Progenitor cell of endocrine pancreas (in vitro differentiated cells): ENCODE measurements at regions not wholly inside any gene's neighbourhood (a gene's known extent, or its start where the extent isn't known, plus 50 kb on each side); places are given as distances from the start of the nearest gene placed in this dataset.
"Not testable (repeated sequence)": the region's sequence is repeated elsewhere in the genome, so short reads cannot be mapped to it uniquely, and the experiment has no call there.

Experiments
- DNase-seq: peaks from one replicate; pipeline ENCODE4 v3.0.0; 2021; ENCODE audit warnings: low spot score; ENCODE audit not compliant: unreplicated experiment
- H3K27ac Mint-ChIP-seq: 2 replicates; pipeline ENCODE4 v1.8.0; 2021; ENCODE audit warnings: mild to moderate bottlenecking, moderate library complexity, mixed read lengths
- H3K27me3 Mint-ChIP-seq: 2 replicates; pipeline ENCODE4 v1.8.0; 2021; ENCODE audit warnings: mixed read lengths
- H3K36me3 Mint-ChIP-seq: 2 replicates; pipeline ENCODE4 v1.8.0; 2022; ENCODE audit warnings: mixed read lengths; ENCODE audit not compliant: insufficient read depth
- H3K4me1 Mint-ChIP-seq: 2 replicates; pipeline ENCODE4 v1.8.0; 2021; ENCODE audit warnings: low read depth, mixed read lengths
- H3K4me3 Mint-ChIP-seq: 2 replicates; pipeline ENCODE4 v1.8.0; 2021; ENCODE audit warnings: low read depth, mild to moderate bottlenecking, moderate library complexity, mixed read lengths
- H3K9me3 Mint-ChIP-seq: 2 replicates; pipeline ENCODE4 v1.8.0; 2021; ENCODE audit warnings: low read depth, mixed read lengths
- CTCF ChIP-seq: fragments of 200-600 bp; sonication (generic); IDR thresholded peaks from one replicate; pipeline ENCODE4 v1.5.0; 2021; ENCODE audit warnings: antibody characterized with exemption, mild to moderate bottlenecking; ENCODE audit not compliant: unreplicated experiment

GRCh38 chr10:130970341-130971122, 341.0 kb downstream of the TCERG1L start:
- Mint-ChIP-seq H3K36me3 (no peaks in the 10 kb centered on the region), H3K27ac (no peak overlapping the region), H3K4me1 (no peaks in the 10 kb centered on the region), H3K4me3 (no peak overlapping the region), H3K9me3 (peaks cover 1% of the 10 kb centered on the region), H3K27me3 (peaks cover 14% of the 10 kb centered on the region)
- no peak for TF ChIP-seq CTCF
- DNase-seq = no peak

GRCh38 chr10:130971123-130971435, 340.4 kb downstream of the TCERG1L start:
- Mint-ChIP-seq H3K4me3 (no peak overlapping the region), H3K36me3 (no peaks in the 10 kb centered on the region), H3K4me1 (no peaks in the 10 kb centered on the region), H3K9me3 (peaks cover 7% of the 10 kb centered on the region), H3K27ac (no peak overlapping the region), H3K27me3 (peaks cover 14% of the 10 kb centered on the region)
- DNase-seq = no peak
- TF ChIP-seq CTCF = no peak

GRCh38 chr10:130973127-130973839, 338.2 kb downstream of the TCERG1L start:
- no peak for DNase-seq
- Mint-ChIP-seq H3K27me3 (no peaks in the 10 kb centered on the region), H3K4me1 (no peaks in the 10 kb centered on the region), H3K36me3 (no peaks in the 10 kb centered on the region), H3K27ac (no peak overlapping the region), H3K9me3 (peaks cover 7% of the 10 kb centered on the region), H3K4me3 (no peak overlapping the region)
- TF ChIP-seq CTCF = no peak

GRCh38 chr10:130974166-130974565, 337.4 kb downstream of the TCERG1L start:
- Mint-ChIP-seq H3K4me1 (no peaks in the 10 kb centered on the region), H3K36me3 (no peaks in the 10 kb centered on the region), H3K9me3 (peaks cover 10% of the 10 kb centered on the region), H3K4me3 (no peak overlapping the region), H3K27me3 (no peaks in the 10 kb centered on the region), H3K27ac (no peak overlapping the region)
- no peak for TF ChIP-seq CTCF
- DNase-seq = no peak

GRCh38 chr10:130975351-130975750, 336.2 kb downstream of the TCERG1L start:
- DNase-seq, H3K27ac Mint-ChIP-seq, H3K27me3 Mint-ChIP-seq, H3K4me1 Mint-ChIP-seq, H3K4me3 Mint-ChIP-seq, H3K36me3 Mint-ChIP-seq: not testable (repeated sequence)
- peaks cover 14% of the 10 kb centered on the region for H3K9me3 Mint-ChIP-seq

- TF ChIP-seq CTCF = no peak
- Mint-ChIP-seq H3K4me1 (no peaks in the 10 kb centered on the region), H3K9me3 (peaks cover 11% of the 10 kb centered on the region), H3K27me3 (no peaks in the 10 kb centered on the region), H3K4me3 (no peak overlapping the region), H3K27ac (no peak overlapping the region), H3K36me3 (no peaks in the 10 kb centered on the region)
- no peak for DNase-seq
Measured at GRCh38 chr10:130982802-130983201, 328.7 kb downstream of the TCERG1L start.
